Fibroblast of lung (primary cell): ENCODE measurements at regions not wholly inside any gene's neighbourhood (a gene's known extent, or its start where the extent isn't known, plus 50 kb on each side); places are given as distances from the start of the nearest gene placed in this dataset.

Experiments used
- DNase-seq, 2 donors: peaks; one replicate each; pipeline versions ENCODE4 v3.0.0 to v3.0.0-alpha.2; 2010; ENCODE audit warnings: low read depth in 2 of 2
- H2AFZ ChIP-seq: 2 replicates; pipeline ENCODE4 v1.5.1; 2012; ENCODE audit warnings: low read length, control low read depth, inconsistent platforms
- H3K27ac ChIP-seq: 2 replicates; pipeline ENCODE4 v1.5.1; 2011; ENCODE audit warnings: low read length, control low read depth; ENCODE audit not compliant: insufficient read depth
- H3K27me3 ChIP-seq: 2 replicates; pipeline ENCODE4 v1.5.1; 2011; ENCODE audit warnings: mild to moderate bottlenecking, low read length; ENCODE audit not compliant: control insufficient read depth, insufficient read depth
- H3K36me3 ChIP-seq: 2 replicates; pipeline ENCODE4 v1.5.1; 2011; ENCODE audit warnings: low read length; ENCODE audit not compliant: control insufficient read depth, insufficient read depth
- H3K4me1 ChIP-seq: 2 replicates; pipeline ENCODE4 v1.5.1; 2011; ENCODE audit warnings: low read length; ENCODE audit not compliant: control insufficient read depth, insufficient read depth; ENCODE audit errors: extremely low read depth
- H3K4me2 ChIP-seq: 2 replicates; pipeline ENCODE4 v1.5.1; 2011; ENCODE audit warnings: low read length, control low read depth; ENCODE audit not compliant: insufficient read depth; ENCODE audit errors: extremely low read depth
- H3K4me3 ChIP-seq, 4 experiments: fragments of 200-600 bp in 1 of 4; sonication (generic) in 1 of 4; replicated peaks in 1 of 4; 2 replicates each; pipeline ENCODE4 v1.5.1; 2011 to 2016; ENCODE audit warnings: low read length in 4 of 4, low read depth in 3 of 4, mild to moderate bottlenecking in 3 of 4, control low read depth in 2 of 4, inconsistent platforms in 1 of 4, mixed read lengths in 1 of 4; ENCODE audit not compliant: insufficient read depth in 1 of 4; ENCODE audit errors: control extremely low read depth in 1 of 4
- H3K79me2 ChIP-seq: 2 replicates; pipeline ENCODE4 v1.5.1; 2012; ENCODE audit warnings: mild to moderate bottlenecking, low read length, inconsistent platforms; ENCODE audit not compliant: control insufficient read depth, insufficient read depth
- H3K9ac ChIP-seq: 2 replicates; pipeline ENCODE4 v1.5.1; 2011; ENCODE audit warnings: mild to moderate bottlenecking, low read length, control low read depth; ENCODE audit not compliant: insufficient read depth
- H3K9me3 ChIP-seq: 2 replicates; pipeline ENCODE4 v1.5.1; 2012; ENCODE audit warnings: low read depth, low read length; ENCODE audit not compliant: control insufficient read depth, insufficient read depth
- H4K20me1 ChIP-seq: 2 replicates; pipeline ENCODE4 v1.5.1; 2011; ENCODE audit warnings: low read length; ENCODE audit not compliant: control insufficient read depth, insufficient read depth; ENCODE audit errors: extremely low read depth
- CTCF ChIP-seq, 2 donors: IDR thresholded peaks in 1 of 2; conservative IDR thresholded peaks in 1 of 2; 1 replicate in 1 of 2; 2 replicates in 1 of 2; pipeline ENCODE4 v1.5.1; 2011 to 2012; ENCODE audit warnings: low read length in 2 of 2, control low read depth in 1 of 2, inconsistent platforms in 1 of 2, low read depth in 1 of 2, mild to moderate bottlenecking in 1 of 2
- EZH2 ChIP-seq: IDR thresholded peaks from 2 replicates; pipeline ENCODE4 v1.5.1; 2012; ENCODE audit warnings: low read length, control low read depth, mild to moderate bottlenecking; ENCODE audit errors: missing control alignments

GRCh38 chr4:24408640-24409039, 175.7 kb downstream of the DHX15 start:
- Histone ChIP-seq H2AFZ (no peak overlapping the region), H3K27me3 (no peaks in the 10 kb centered on the region), H3K36me3 (no peaks in the 10 kb centered on the region), H3K27ac (no peak overlapping the region), H3K4me2 (no peak overlapping the region), H3K79me2 (no peaks in the 10 kb centered on the region), H3K9ac (no peak overlapping the region), H3K9me3 (no peaks in the 10 kb centered on the region), H4K20me1 (no peaks in the 10 kb centered on the region), H3K4me1 (no peaks in the 10 kb centered on the region), H3K4me3 (no peak overlapping the region)
- TF ChIP-seq EZH2: no peak
- TF ChIP-seq CTCF (conservative IDR thresholded peaks at IDR 0.05 in 1 of 2, IDR thresholded peaks at IDR 0.05 in 1 of 2; ENCODE audit: low read depth in 1 of 2, low read length in 2 of 2): no peak
- no peak for DNase-seq

- no peak for DNase-seq
- H3K4me3 ChIP-seq: no peak overlapping the region
- no peak overlapping the region for H3K9ac ChIP-seq
- no peaks in the 10 kb centered on the region for H4K20me1 ChIP-seq
- H3K4me1 ChIP-seq: no peaks in the 10 kb centered on the region
- no peaks in the 10 kb centered on the region for H3K36me3 ChIP-seq
- no peaks in the 10 kb centered on the region for H3K79me2 ChIP-seq
- H3K4me2 ChIP-seq: no peak overlapping the region
- no peak for TF ChIP-seq EZH2
- TF ChIP-seq CTCF (conservative IDR thresholded peaks at IDR 0.05 in 1 of 2, IDR thresholded peaks at IDR 0.05 in 1 of 2; ENCODE audit: low read depth in 1 of 2, low read length in 2 of 2): no peak
- H3K9me3 ChIP-seq: no peaks in the 10 kb centered on the region
- no peaks in the 10 kb centered on the region for H3K27me3 ChIP-seq
- H3K27ac ChIP-seq: no peak overlapping the region
- no peak overlapping the region for H2AFZ ChIP-seq
These were observed 178.4 kb downstream of the DHX15 start for GRCh38 chr4:24405926-24406325.

GRCh38 chr4:24405341-24405740, 179.0 kb downstream of the DHX15 start:
- DNase-seq: no peak
- no peak overlapping the region for H3K9ac ChIP-seq
- no peaks in the 10 kb centered on the region for H3K27me3 ChIP-seq
- no peak for TF ChIP-seq EZH2
- TF ChIP-seq CTCF (conservative IDR thresholded peaks at IDR 0.05 in 1 of 2, IDR thresholded peaks at IDR 0.05 in 1 of 2; ENCODE audit: low read depth in 1 of 2, low read length in 2 of 2): no peak
- no peaks in the 10 kb centered on the region for H3K4me1 ChIP-seq
- no peak overlapping the region for H3K4me2 ChIP-seq
- no peaks in the 10 kb centered on the region for H3K36me3 ChIP-seq
- no peaks in the 10 kb centered on the region for H4K20me1 ChIP-seq
- H2AFZ ChIP-seq: no peak overlapping the region
- no peak overlapping the region for H3K27ac ChIP-seq
- no peaks in the 10 kb centered on the region for H3K79me2 ChIP-seq
- H3K9me3 ChIP-seq: no peaks in the 10 kb centered on the region
- no peak overlapping the region for H3K4me3 ChIP-seq
